Lung (tissue), 11 donors: ENCODE measurements at regions not wholly inside any gene's neighbourhood (a gene's known extent, or its start where the extent isn't known, plus 50 kb on each side); places are given as distances from the start of the nearest gene placed in this dataset.

Source experiments
- ATAC-seq: fragments of 200-7000 bp; cut with Tn5 transposase; one replicate; pipeline ENCODE4 v1.9.1; 2020; ENCODE audit warnings: moderate number of reproducible peaks; ENCODE audit not compliant: insufficient read depth, low FRiP score
- DNase-seq, 3 donors: peaks; one replicate each; pipeline ENCODE4 v3.0.0-alpha.2; 2013 to 2017
- H3K27ac ChIP-seq, 2 donors: one replicate each; pipeline ENCODE4 v1.5.1; 2013; ENCODE audit warnings: mild to moderate bottlenecking in 2 of 2, moderate library complexity in 2 of 2, control low read depth in 1 of 2, inconsistent platforms in 1 of 2, low read depth in 1 of 2, low read length in 1 of 2
- H3K27me3 ChIP-seq, 3 donors: one replicate each; pipeline ENCODE4 v1.5.1; 2013; ENCODE audit warnings: low read length in 2 of 3; ENCODE audit not compliant: control insufficient read depth in 3 of 3, insufficient read depth in 3 of 3
- H3K36me3 ChIP-seq, 4 donors: one replicate each; pipeline ENCODE4 v1.5.1; 2013; ENCODE audit warnings: low read length in 4 of 4, mild to moderate bottlenecking in 1 of 4, moderate library complexity in 1 of 4; ENCODE audit not compliant: control insufficient read depth in 4 of 4, insufficient read depth in 4 of 4
- H3K4me1 ChIP-seq, 5 donors: one replicate each; pipeline ENCODE4 v1.5.1; 2013; ENCODE audit warnings: low read length in 5 of 5, mild to moderate bottlenecking in 2 of 5, moderate library complexity in 1 of 5; ENCODE audit not compliant: control insufficient read depth in 5 of 5, insufficient read depth in 5 of 5
- H3K4me3 ChIP-seq: one replicate; pipeline ENCODE4 v1.5.1; 2013; ENCODE audit warnings: mild to moderate bottlenecking, control low read depth, moderate library complexity
- H3K9ac ChIP-seq, 2 donors: one replicate each; pipeline ENCODE4 v1.5.1; 2013; ENCODE audit warnings: low read length in 2 of 2, control low read depth in 1 of 2; ENCODE audit not compliant: insufficient read depth in 1 of 2
- H3K9me3 ChIP-seq, 4 donors: one replicate each; pipeline ENCODE4 v1.5.1; 2013; ENCODE audit warnings: low read length in 3 of 4, mild to moderate bottlenecking in 1 of 4, moderate library complexity in 1 of 4; ENCODE audit not compliant: control insufficient read depth in 4 of 4, insufficient read depth in 3 of 4
- WGBS, 2 donors: extraction: QIAGEN DNeasy Blood & Tissue Kit; methylation state at CpG; one replicate each; pipeline ENCODE4 v1.1.7; 2013; 5-methylcytosine and 5-hydroxymethylcytosine counted together
- TF ChIP-seq, protein P1 (sequence below): IDR thresholded peaks from 2 replicates; pipeline ENCODE4 v1.5.1; 2012; ENCODE audit warnings: mild to moderate bottlenecking; ENCODE audit errors: control extremely low read depth, extremely low read depth
- donor health status: control.
- donor health status: control.
- donor health status: Bipolar disorder and iron deficiency.
- donor health status: healthy.
- donor health status: DM: yes; HTN: yes; CAD: no.

DNA sequence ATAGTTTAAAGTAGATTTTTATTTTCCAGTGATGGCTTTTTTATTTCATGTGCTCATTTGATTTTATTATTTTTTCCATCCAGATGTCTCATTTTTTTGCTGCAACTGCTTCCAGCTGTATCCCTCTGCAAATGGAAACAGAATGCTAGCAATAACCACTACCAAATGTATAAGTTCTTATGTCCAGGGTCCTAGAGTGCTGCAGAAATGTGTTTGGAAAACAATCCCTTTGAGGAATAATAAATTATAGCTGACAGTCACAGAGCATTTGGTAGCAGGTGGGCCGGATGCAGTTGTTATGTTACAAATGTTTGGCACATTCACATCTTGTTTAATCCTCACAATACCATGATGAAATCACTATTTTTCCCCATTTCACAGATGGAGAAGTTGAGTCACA is 300.7 kb upstream of the PDGFD start:
- H3K27me3 ChIP-seq = no peaks in the 10 kb centered on the region
- no peak overlapping the region for H3K27ac ChIP-seq
- no peaks in the 10 kb centered on the region for H3K4me1 ChIP-seq
- TF ChIP-seq, protein P1, sequence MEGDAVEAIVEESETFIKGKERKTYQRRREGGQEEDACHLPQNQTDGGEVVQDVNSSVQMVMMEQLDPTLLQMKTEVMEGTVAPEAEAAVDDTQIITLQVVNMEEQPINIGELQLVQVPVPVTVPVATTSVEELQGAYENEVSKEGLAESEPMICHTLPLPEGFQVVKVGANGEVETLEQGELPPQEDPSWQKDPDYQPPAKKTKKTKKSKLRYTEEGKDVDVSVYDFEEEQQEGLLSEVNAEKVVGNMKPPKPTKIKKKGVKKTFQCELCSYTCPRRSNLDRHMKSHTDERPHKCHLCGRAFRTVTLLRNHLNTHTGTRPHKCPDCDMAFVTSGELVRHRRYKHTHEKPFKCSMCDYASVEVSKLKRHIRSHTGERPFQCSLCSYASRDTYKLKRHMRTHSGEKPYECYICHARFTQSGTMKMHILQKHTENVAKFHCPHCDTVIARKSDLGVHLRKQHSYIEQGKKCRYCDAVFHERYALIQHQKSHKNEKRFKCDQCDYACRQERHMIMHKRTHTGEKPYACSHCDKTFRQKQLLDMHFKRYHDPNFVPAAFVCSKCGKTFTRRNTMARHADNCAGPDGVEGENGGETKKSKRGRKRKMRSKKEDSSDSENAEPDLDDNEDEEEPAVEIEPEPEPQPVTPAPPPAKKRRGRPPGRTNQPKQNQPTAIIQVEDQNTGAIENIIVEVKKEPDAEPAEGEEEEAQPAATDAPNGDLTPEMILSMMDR = no peak
- no peaks in the 10 kb centered on the region for H3K36me3 ChIP-seq
- no peaks in the 10 kb centered on the region for H3K9me3 ChIP-seq
- no peak overlapping the region for H3K4me3 ChIP-seq
- 75 to 77% methylated on average over 1 of the region's 1 CpG for WGBS, 2 donors
- no peak overlapping the region for H3K9ac ChIP-seq
- DNase-seq = no peak
- no peak for ATAC-seq

DNA sequence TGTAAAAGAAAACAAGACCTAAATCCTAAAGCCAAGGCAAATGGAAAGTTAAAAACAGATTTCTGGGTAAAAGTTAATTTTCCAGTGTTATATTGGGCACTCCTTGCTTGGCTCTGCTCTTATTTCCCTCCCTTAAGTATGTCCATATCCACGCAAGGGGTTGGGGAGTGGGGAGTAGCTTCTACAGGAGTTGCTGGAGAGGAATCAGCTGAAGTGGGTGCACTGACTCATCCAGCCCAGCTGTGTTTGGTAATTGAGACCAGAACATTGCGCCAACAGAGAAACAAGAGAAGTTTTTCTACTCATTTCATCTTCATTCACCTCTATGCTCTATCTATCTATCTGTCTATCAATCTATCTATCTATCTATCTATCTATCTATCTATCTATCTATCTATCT is 298.4 kb upstream of the PDGFD start:
- no peaks in the 10 kb centered on the region for H3K27me3 ChIP-seq
- TF ChIP-seq, protein P1 = no peak
- H3K4me1 ChIP-seq = no peaks in the 10 kb centered on the region
- H3K9me3 ChIP-seq = no peaks in the 10 kb centered on the region
- 74 to 94% methylated on average over 2 of the region's 2 CpGs for WGBS, 2 donors
- no peak for ATAC-seq
- no peak for DNase-seq
- H3K36me3 ChIP-seq = no peaks in the 10 kb centered on the region
- no peak overlapping the region for H3K4me3 ChIP-seq
- H3K9ac ChIP-seq = no peak overlapping the region
- H3K27ac ChIP-seq = no peak overlapping the region

GRCh38 chr11:104451197-104451893 is 287.4 kb upstream of the PDGFD start:
- H3K9me3 ChIP-seq = no peaks in the 10 kb centered on the region
- TF ChIP-seq, protein P1 = no peak
- 65 to 79% methylated on average over 4 of the region's 4 CpGs for WGBS, 2 donors
- no peaks in the 10 kb centered on the region for H3K27me3 ChIP-seq
- H3K27ac ChIP-seq = peak overlapping the region in 1 of 2 donors; percentile 71
- no peaks in the 10 kb centered on the region for H3K36me3 ChIP-seq
- no peak overlapping the region for H3K9ac ChIP-seq
- peaks cover 0 to 5% (median 0%) of the 10 kb centered on the region in 5 donors for H3K4me1 ChIP-seq
- no peak for ATAC-seq
- peak in 1 of 3 donors; percentile 13 for DNase-seq
- H3K4me3 ChIP-seq = no peak overlapping the region

DNA sequence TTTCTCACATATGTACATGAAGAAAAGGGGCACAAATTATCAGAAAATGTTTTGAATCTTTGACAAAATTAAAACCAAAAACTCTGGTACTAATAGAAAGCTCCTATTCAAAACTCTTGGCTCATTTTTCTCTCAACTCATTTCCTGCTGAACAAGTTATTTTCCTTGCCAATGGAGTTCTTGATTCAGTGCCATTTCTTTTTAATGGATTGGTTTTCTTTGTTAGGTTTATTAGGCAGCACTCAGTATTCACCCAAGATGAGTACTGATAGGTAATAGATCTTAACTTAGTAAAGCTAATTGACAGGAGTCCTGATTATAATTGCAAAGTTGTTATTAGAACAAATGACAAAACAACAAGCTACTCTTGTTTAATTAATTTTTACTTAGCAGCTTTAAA is 279.4 kb upstream of the PDGFD start:
- no peak overlapping the region for H3K4me3 ChIP-seq
- H3K36me3 ChIP-seq = no peaks in the 10 kb centered on the region
- H3K27me3 ChIP-seq = no peaks in the 10 kb centered on the region
- H3K4me1 ChIP-seq = peaks cover 0 to 8% (median 0%) of the 10 kb centered on the region in 5 donors
- DNase-seq (peak in 2 of 3 donors; percentile 28 to 54), ATAC-seq (no peak)
- no peaks in the 10 kb centered on the region for H3K9me3 ChIP-seq
- TF ChIP-seq, protein P1 = no peak
- no peak overlapping the region for H3K9ac ChIP-seq
- H3K27ac ChIP-seq = peak overlapping the region in 1 of 2 donors; percentile 9
